Naive thymus-derived CD4-positive, alpha-beta T cell (primary cell): ENCODE measurements at regions not wholly inside any gene's neighbourhood (a gene's known extent, or its start where the extent isn't known, plus 50 kb on each side); places are given as distances from the start of the nearest gene placed in this dataset.

Experiments used
- ATAC-seq: fragments of 150-1000 bp; cut with Tn5 transposase; 2 replicates; pipeline ENCODE4 v1.10.0; 2021; ENCODE audit warnings: mild to moderate bottlenecking, moderate library complexity
- CTCF ChIA-PET: fragments of 350-600 bp; sonication (Branson Sonifier 250); formaldehyde crosslinking; loops from one replicate; lab custom pipeline; 2021; ENCODE audit warnings: antibody characterized with exemption; lab: Charles Lee
- POLR2A ChIA-PET: fragments of 350-600 bp; sonication (Branson Sonifier 250); formaldehyde crosslinking; loops from one replicate; lab custom pipeline; 2021; ENCODE audit warnings: antibody characterized with exemption, inconsistent platforms; lab: Charles Lee
- DNase-seq, 9 donors: peaks; one replicate each; pipeline versions ENCODE4 v3.0.0 to v3.0.0-alpha.2; 2020 to 2022; ENCODE audit warnings: mixed read lengths in 1 of 9
- H3K27ac ChIP-seq: one replicate; pipeline ENCODE4 v1.7.0; 2013; ENCODE audit warnings: mild to moderate bottlenecking, low read depth, low read length, moderate library complexity
- H3K27me3 ChIP-seq, 2 donors: one replicate each; pipeline ENCODE4 v1.7.0; 2013; ENCODE audit warnings: low read length in 2 of 2, mild to moderate bottlenecking in 2 of 2, moderate library complexity in 2 of 2; ENCODE audit not compliant: control insufficient read depth in 2 of 2, insufficient read depth in 2 of 2
- H3K36me3 ChIP-seq, 3 experiments: 1 replicate in 2 of 3; 2 replicates in 1 of 3; pipeline ENCODE4 v1.7.0; 2013; ENCODE audit warnings: low read length in 3 of 3, mild to moderate bottlenecking in 3 of 3, moderate library complexity in 1 of 3; ENCODE audit not compliant: insufficient read depth in 3 of 3, control insufficient read depth in 2 of 3
- H3K4me1 ChIP-seq, 2 donors: one replicate each; pipeline ENCODE4 v1.7.0; 2013; ENCODE audit warnings: low read length in 2 of 2, mild to moderate bottlenecking in 2 of 2, moderate library complexity in 1 of 2; ENCODE audit not compliant: control insufficient read depth in 2 of 2, insufficient read depth in 2 of 2
- H3K4me3 ChIP-seq: 2 replicates; pipeline ENCODE4 v1.7.0; 2013; ENCODE audit warnings: mild to moderate bottlenecking, low read length
- H3K9me3 ChIP-seq, 3 experiments: 1 replicate in 2 of 3; 2 replicates in 1 of 3; pipeline ENCODE4 v1.7.0; 2013; ENCODE audit warnings: low read length in 3 of 3; ENCODE audit not compliant: control insufficient read depth in 2 of 3
- H3K27ac Mint-ChIP-seq, 9 donors: one replicate each; pipeline ENCODE4 v1.8.0; 2020 to 2022; ENCODE audit warnings: mixed read lengths in 9 of 9, mild to moderate bottlenecking in 8 of 9, moderate library complexity in 5 of 9, inconsistent platforms in 2 of 9
- H3K27me3 Mint-ChIP-seq, 5 donors: one replicate each; pipeline ENCODE4 v1.8.0; 2021 to 2022; ENCODE audit warnings: mixed read lengths in 5 of 5, mild to moderate bottlenecking in 1 of 5
- H3K36me3 Mint-ChIP-seq, 5 donors: one replicate each; pipeline ENCODE4 v1.8.0; 2020 to 2022; ENCODE audit warnings: mixed read lengths in 5 of 5, mild to moderate bottlenecking in 3 of 5, inconsistent platforms in 1 of 5
- H3K4me1 Mint-ChIP-seq, 7 donors: one replicate each; pipeline ENCODE4 v1.8.0; 2020 to 2022; ENCODE audit warnings: mixed read lengths in 7 of 7, mild to moderate bottlenecking in 3 of 7, inconsistent platforms in 1 of 7
- H3K4me3 Mint-ChIP-seq, 10 donors: one replicate each; pipeline ENCODE4 v1.8.0; 2020 to 2022; ENCODE audit warnings: mild to moderate bottlenecking in 10 of 10, mixed read lengths in 10 of 10, moderate library complexity in 6 of 10, inconsistent platforms in 2 of 10
- H3K9me3 Mint-ChIP-seq, 11 donors: one replicate each; pipeline ENCODE4 v1.8.0; 2020 to 2022; ENCODE audit warnings: mixed read lengths in 11 of 11, mild to moderate bottlenecking in 4 of 11, inconsistent platforms in 1 of 11, moderate library complexity in 1 of 11
- intact Hi-C, 2 donors: fragments of 100-400 bp; cut with micrococcal nuclease; formaldehyde crosslinking; loops; one replicate each; pipeline ENCODE4 v1.15.1; 2023

DNA sequence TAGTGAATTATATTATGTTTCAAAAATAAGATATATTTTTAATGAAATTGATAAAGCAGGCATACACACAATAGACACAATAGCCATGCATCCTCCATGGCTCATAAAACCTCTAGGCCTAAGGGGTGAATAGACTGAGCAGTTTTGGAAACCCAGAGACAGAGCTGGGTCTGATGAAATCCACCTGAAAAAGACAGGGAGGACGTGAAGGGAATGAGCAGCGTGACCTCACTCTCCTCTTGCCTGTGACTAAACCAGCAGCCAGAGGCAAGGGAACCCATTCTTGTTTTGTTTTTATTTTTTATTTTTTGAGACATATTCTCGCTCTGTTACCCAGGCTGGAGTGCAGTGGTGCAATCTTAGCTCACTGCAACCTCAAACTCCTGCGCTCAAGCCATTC lies 424.4 kb upstream of the FAM241A start:
- DNase-seq (no peak), ATAC-seq (no peak)
- Histone ChIP-seq H3K27me3 (no peaks in the 10 kb centered on the region), H3K4me3 (no peak overlapping the region), H3K4me1 (no peaks in the 10 kb centered on the region), H3K36me3 (no peaks in the 10 kb centered on the region), H3K27ac (no peak overlapping the region), H3K9me3 (no peaks in the 10 kb centered on the region)
- ChIA-PET CTCF (no interaction called here), POLR2A (no interaction called here)
- Mint-ChIP-seq H3K4me3 (no peak overlapping the region), H3K9me3 (peaks cover 0 to 5% (median 0%) of the 10 kb centered on the region in 11 donors), H3K27ac (no peak overlapping the region), H3K36me3 (no peaks in the 10 kb centered on the region), H3K4me1 (no peaks in the 10 kb centered on the region), H3K27me3 (no peaks in the 10 kb centered on the region)
- intact Hi-C loops = no loop called here

DNA sequence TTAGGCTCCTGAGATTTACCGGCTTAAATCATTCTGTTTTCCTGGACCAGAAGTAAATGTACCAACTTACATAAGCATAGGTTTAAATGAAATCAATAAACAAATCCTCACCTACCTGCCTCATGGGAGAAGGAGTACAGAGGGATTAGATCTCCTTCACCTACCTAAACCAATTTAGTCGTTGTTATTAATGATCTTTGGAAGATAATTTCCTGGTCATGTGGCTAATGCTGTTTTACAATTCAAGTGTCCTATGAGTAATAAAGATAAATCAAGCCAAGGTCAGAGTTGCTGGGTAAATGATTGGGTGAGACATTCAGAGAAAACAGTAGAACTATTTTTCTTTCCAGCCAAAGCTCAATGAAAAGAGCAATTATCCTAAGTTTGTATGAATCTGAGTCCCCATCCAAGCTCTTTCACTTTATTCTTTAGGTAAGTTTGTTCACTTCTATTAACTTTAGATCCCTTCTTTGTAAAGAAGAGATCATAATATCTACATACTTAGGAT lies 423.0 kb upstream of the FAM241A start:
- no peak for ATAC-seq
- no peaks in the 10 kb centered on the region for H3K4me1 ChIP-seq
- no peaks in the 10 kb centered on the region for H3K27me3 ChIP-seq
- POLR2A ChIA-PET = no interaction called here
- H3K9me3 ChIP-seq = no peaks in the 10 kb centered on the region
- H3K4me3 ChIP-seq = no peak overlapping the region
- H3K36me3 ChIP-seq = no peaks in the 10 kb centered on the region
- H3K27ac Mint-ChIP-seq = no peak overlapping the region
- no peaks in the 10 kb centered on the region for H3K36me3 Mint-ChIP-seq
- no peak overlapping the region for H3K27ac ChIP-seq
- no peaks in the 10 kb centered on the region for H3K4me1 Mint-ChIP-seq
- no peak overlapping the region for H3K4me3 Mint-ChIP-seq
- peaks cover 0 to 5% (median 0%) of the 10 kb centered on the region in 11 donors for H3K9me3 Mint-ChIP-seq
- CTCF ChIA-PET = no interaction called here
- intact Hi-C loops = no loop called here
- H3K27me3 Mint-ChIP-seq = no peaks in the 10 kb centered on the region
- DNase-seq = no peak

DNA sequence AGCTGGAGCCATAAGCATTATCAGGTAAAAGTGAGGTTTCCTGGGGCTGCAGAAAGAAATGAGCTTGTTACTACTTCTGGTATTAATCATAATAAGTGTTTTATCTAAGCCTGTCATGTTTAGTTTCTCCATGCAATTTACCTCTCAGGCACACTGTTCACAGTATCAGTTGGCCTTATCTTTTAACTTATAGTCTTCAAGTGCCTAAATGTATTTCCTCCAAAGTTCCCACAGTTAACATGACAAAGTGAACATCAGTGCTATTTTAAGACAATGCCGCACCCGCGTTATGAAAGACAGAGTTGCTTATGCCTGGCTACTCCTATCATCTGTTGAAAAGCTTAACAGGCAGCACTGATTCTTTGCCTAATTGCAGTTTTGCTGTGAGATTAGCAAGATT lies 408.7 kb upstream of the FAM241A start:
- Mint-ChIP-seq H3K27me3 (no peaks in the 10 kb centered on the region), H3K4me3 (no peak overlapping the region), H3K36me3 (no peaks in the 10 kb centered on the region), H3K27ac (no peak overlapping the region), H3K4me1 (no peaks in the 10 kb centered on the region), H3K9me3 (peaks cover 0 to 6% (median 1%) of the 10 kb centered on the region in 11 donors)
- intact Hi-C loops = no loop called here
- POLR2A ChIA-PET = no interaction called here
- no peaks in the 10 kb centered on the region for H3K4me1 ChIP-seq
- no peak overlapping the region for H3K4me3 ChIP-seq
- no peak for ATAC-seq
- H3K27ac ChIP-seq = no peak overlapping the region
- CTCF ChIA-PET = no interaction called here
- no peak for DNase-seq
- no peaks in the 10 kb centered on the region for H3K36me3 ChIP-seq
- no peaks in the 10 kb centered on the region for H3K27me3 ChIP-seq
- H3K9me3 ChIP-seq = no peaks in the 10 kb centered on the region

DNA sequence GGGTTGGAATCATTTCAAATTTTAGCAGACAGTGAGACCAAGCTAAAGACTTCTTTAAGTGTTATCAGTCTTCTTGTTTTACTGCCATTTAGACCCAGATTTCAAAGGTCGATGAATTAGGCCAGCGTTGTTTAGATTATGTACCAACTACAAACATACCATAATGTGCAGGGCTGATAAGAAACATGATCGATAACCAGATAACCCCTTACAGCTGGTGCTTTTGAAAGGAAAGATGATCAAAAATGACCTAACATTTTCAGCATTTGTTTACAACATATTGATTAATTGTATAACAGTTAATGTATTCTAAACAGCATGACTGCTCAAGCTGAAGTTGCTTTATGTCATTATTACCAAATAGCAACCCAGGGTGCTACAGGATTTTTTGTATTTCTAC lies 400.4 kb upstream of the FAM241A start:
- ChIA-PET POLR2A (no interaction called here), CTCF (no interaction called here)
- Mint-ChIP-seq H3K4me1 (no peaks in the 10 kb centered on the region), H3K27me3 (no peaks in the 10 kb centered on the region), H3K9me3 (peaks cover 0 to 4% (median 0%) of the 10 kb centered on the region in 11 donors), H3K36me3 (no peaks in the 10 kb centered on the region), H3K4me3 (no peak overlapping the region), H3K27ac (no peak overlapping the region)
- Histone ChIP-seq H3K4me3 (no peak overlapping the region), H3K36me3 (no peaks in the 10 kb centered on the region), H3K4me1 (no peaks in the 10 kb centered on the region), H3K9me3 (no peaks in the 10 kb centered on the region), H3K27me3 (no peaks in the 10 kb centered on the region), H3K27ac (no peak overlapping the region)
- DNase-seq (no peak), ATAC-seq (no peak)
- intact Hi-C loops = no loop called here

DNA sequence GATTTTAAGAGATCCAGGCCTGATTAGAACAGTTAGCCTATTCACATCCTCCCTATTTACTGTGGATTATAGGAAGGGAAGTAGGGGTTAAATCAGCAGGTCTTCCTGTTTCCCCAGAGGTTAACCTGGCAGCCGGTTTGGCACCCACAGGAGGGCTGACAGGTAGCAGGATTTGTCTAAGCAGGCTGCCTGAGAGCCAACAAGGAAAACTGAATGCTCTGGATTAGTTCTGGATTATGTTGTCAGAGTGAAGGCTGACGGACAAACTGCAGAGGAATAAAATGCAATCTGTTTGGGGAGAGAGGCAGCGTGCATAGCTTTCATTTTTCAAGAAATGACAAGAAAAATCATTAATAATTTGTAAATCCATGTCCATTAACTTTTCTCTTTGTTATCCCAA lies 397.1 kb upstream of the FAM241A start:
- ChIA-PET POLR2A (no interaction called here), CTCF (no interaction called here)
- no peak for DNase-seq
- no peaks in the 10 kb centered on the region for H3K36me3 Mint-ChIP-seq
- peaks cover 0 to 4% (median 0%) of the 10 kb centered on the region in 11 donors for H3K9me3 Mint-ChIP-seq
- no peaks in the 10 kb centered on the region for H3K4me1 Mint-ChIP-seq
- H3K4me3 Mint-ChIP-seq = no peak overlapping the region
- no peak overlapping the region for H3K27ac Mint-ChIP-seq
- no peak for ATAC-seq
- intact Hi-C loops = no loop called here
- no peak overlapping the region for H3K4me3 ChIP-seq
- H3K27me3 Mint-ChIP-seq = no peaks in the 10 kb centered on the region
- no peaks in the 10 kb centered on the region for H3K4me1 ChIP-seq
- H3K36me3 ChIP-seq = no peaks in the 10 kb centered on the region
- no peaks in the 10 kb centered on the region for H3K9me3 ChIP-seq
- no peak overlapping the region for H3K27ac ChIP-seq
- no peaks in the 10 kb centered on the region for H3K27me3 ChIP-seq

DNA sequence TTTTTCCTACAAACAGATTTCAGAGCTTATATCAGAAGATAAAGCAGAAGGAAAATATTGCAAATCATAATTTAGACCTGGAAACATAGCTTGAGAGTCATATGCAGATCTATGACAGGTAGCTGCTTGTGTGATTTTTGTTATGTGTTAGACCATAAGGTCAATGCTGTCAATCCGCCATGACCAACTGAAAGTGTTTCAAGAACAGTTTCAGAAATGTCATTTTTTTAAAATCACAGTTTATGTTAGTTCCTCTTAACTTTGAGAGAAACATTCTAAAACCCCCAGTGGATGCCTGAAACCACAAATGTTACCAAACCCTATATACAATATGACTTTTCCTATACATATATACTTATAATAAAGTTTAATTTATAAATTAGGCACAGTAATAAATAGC lies 391.3 kb upstream of the FAM241A start:
- Histone ChIP-seq H3K36me3 (no peaks in the 10 kb centered on the region), H3K4me1 (no peaks in the 10 kb centered on the region), H3K27ac (no peak overlapping the region), H3K27me3 (no peaks in the 10 kb centered on the region), H3K9me3 (no peaks in the 10 kb centered on the region), H3K4me3 (no peak overlapping the region)
- ChIA-PET POLR2A (no interaction called here), CTCF (no interaction called here)
- no peak overlapping the region for H3K4me3 Mint-ChIP-seq
- H3K27ac Mint-ChIP-seq = no peak overlapping the region
- H3K4me1 Mint-ChIP-seq = no peaks in the 10 kb centered on the region
- DNase-seq = no peak
- no peaks in the 10 kb centered on the region for H3K36me3 Mint-ChIP-seq
- H3K9me3 Mint-ChIP-seq = peaks cover 0 to 7% (median 0%) of the 10 kb centered on the region in 11 donors
- intact Hi-C loops = no loop called here
- H3K27me3 Mint-ChIP-seq = no peaks in the 10 kb centered on the region
- ATAC-seq = no peak

DNA sequence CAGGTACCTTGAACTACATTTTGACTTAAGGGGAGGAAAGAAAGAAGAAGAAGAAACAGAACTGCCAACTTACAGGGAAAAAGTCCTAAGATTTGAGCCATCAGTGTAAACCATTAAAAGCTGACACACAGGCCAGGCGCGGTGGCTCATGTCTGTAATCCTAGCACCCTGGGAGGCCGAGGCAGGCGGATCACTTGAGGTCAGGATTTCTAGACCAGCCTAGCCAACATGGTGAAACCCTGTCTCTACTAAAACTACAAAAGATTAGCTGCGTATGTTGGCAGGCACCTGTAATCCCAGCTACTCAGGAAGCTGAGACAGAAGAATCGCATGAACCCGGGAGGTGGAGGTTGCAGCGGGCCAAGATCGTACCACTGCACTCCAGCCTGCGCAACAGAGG lies 389.7 kb upstream of the FAM241A start:
- Histone ChIP-seq H3K36me3 (no peaks in the 10 kb centered on the region), H3K27me3 (no peaks in the 10 kb centered on the region), H3K4me3 (no peak overlapping the region), H3K4me1 (no peaks in the 10 kb centered on the region), H3K27ac (no peak overlapping the region), H3K9me3 (no peaks in the 10 kb centered on the region)
- intact Hi-C loops = no loop called here
- Mint-ChIP-seq H3K36me3 (no peaks in the 10 kb centered on the region), H3K4me1 (no peaks in the 10 kb centered on the region), H3K4me3 (no peak overlapping the region), H3K27me3 (no peaks in the 10 kb centered on the region), H3K9me3 (peaks cover 0 to 7% (median 0%) of the 10 kb centered on the region in 11 donors), H3K27ac (no peak overlapping the region)
- ChIA-PET CTCF (no interaction called here), POLR2A (no interaction called here)
- no peak for ATAC-seq
- DNase-seq = no peak
